ENCODE measurements at regions not wholly inside any gene's neighbourhood (a gene's known extent, or its start where the extent isn't known, plus 50 kb on each side); places are given as distances from the start of the nearest gene placed in this dataset.

DNA sequence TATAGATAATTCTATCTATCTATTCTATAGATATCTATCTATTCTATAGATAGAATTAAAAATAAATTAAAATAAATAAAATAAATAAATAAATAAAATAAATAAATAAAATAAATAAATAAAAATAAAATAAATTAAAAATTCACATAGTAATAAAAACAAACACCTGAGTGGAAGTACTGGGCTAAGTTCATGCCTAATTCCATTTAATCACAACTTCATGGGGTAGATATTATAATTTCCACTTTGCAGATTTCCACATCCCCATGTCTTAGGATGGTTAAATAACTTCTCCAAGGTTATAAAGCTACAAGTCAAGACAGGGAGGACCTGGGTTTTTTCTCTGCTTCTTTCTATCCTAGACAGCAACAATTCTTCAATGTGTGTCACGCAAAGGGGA, 261.4 kb upstream of the MEX3C start:
- no peak overlapping the region for H3K4me3 Mint-ChIP-seq
- no peaks in the 10 kb centered on the region for H3K9me3 Mint-ChIP-seq
- ChIA-PET POLR2A (no interaction called here), CTCF (no interaction called here)
- H3K4me1 Mint-ChIP-seq = no peaks in the 10 kb centered on the region
- peaks cover 5% of the 10 kb centered on the region for H3K27me3 Mint-ChIP-seq
- H3K27ac Mint-ChIP-seq = no peak overlapping the region
- no peaks in the 10 kb centered on the region for H3K36me3 Mint-ChIP-seq (ENCODE audit: low read depth)
- DNase-seq = no peak

DNA sequence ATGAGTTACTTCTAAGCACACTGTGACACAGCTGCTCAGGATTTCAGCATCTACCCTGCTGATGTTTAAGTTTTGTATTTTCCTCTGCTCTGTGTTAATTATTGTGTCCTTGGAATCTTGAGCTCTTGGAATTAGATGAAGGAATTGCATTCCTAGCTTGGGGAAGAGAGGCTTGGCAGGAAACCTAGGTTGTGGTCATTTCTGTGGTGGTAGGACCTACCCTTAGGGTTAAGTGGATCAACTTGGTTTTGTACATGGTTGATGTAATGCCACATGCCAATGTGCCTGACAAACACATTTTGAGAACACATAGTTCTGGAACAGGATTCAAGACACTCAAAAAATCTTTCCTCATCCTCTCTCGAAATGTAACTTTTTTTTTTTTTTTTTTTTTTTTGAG, 264.5 kb upstream of the MEX3C start:
- Mint-ChIP-seq H3K27ac (no peak overlapping the region), H3K4me1 (no peaks in the 10 kb centered on the region), H3K36me3 (ENCODE audit: low read depth) (no peaks in the 10 kb centered on the region), H3K27me3 (peaks cover 5% of the 10 kb centered on the region), H3K9me3 (no peaks in the 10 kb centered on the region), H3K4me3 (no peak overlapping the region)
- ChIA-PET CTCF (interaction anchor here (1.2 kb wide), 1 partner anchor 24 kb away, joined by 3 read pairs; no protein-coding TSS in a partner anchor), POLR2A (no interaction called here)
- no peak for DNase-seq

DNA sequence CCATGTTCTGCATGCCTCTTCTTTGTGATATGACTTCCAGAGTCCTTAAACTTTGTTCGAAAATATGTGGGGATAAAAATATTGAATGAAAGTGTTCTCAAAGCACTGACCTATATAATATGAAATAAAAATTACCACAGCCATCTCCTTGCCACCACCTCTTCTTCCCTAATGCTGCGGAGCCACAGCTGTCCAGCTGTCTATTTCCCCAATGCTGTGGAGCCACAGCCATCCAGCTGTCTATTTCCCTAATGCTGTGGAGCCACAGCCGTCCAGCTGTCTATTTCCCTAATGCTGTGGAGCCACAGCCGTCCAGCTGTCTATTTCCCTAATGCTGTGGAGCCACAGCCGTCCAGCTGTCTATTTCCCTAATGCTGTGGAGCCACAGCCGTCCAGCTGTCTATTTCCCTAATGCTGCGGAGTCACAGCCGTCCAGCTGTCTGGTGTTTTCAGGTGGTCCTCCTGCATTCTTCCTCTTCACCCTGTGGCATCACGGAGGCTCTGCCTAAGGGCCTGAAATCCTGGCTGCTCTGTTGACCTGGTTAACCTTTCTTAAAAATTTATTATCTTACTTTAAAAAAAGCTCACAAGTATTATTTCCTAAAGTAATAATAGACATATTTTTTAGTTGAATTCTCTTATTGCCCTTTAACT, 266.1 kb upstream of the MEX3C start:
- no peaks in the 10 kb centered on the region for H3K9me3 Mint-ChIP-seq
- no peak overlapping the region for H3K4me3 Mint-ChIP-seq
- H3K36me3 Mint-ChIP-seq (ENCODE audit: low read depth) = no peaks in the 10 kb centered on the region
- H3K27ac Mint-ChIP-seq = no peak overlapping the region
- no peaks in the 10 kb centered on the region for H3K4me1 Mint-ChIP-seq
- POLR2A ChIA-PET = interaction anchor here (0.6 kb wide), 1 partner anchor 305 kb away, joined by 7 read pairs; no protein-coding TSS in a partner anchor
- H3K27me3 Mint-ChIP-seq = peaks cover 5% of the 10 kb centered on the region
- no peak for DNase-seq
- CTCF ChIA-PET = no interaction called here

DNA sequence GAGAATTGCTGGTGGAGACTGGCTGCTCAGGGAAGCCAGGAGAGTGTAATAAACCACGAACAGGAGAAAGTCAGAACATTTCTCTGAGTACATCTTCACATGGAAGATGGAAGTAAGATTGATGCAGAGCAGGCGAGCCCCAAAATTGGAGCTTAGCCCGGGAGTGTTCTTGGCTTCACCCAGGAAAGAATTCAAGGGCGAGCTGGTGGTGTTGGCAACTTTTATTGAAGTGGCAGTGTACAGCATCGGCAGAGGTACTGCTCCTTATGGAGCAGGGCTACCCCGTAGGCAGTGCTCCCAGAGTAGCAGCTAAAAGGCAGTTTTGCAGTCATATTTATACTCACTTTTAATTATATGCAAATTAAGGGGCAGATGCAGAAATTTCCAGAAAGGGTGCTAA, 281.4 kb upstream of the MEX3C start:
- no peaks in the 10 kb centered on the region for H3K4me1 Mint-ChIP-seq
- POLR2A ChIA-PET = no interaction called here
- no peak for DNase-seq
- H3K9me3 Mint-ChIP-seq = no peaks in the 10 kb centered on the region
- H3K36me3 Mint-ChIP-seq (ENCODE audit: low read depth) = no peaks in the 10 kb centered on the region
- H3K27ac Mint-ChIP-seq = no peak overlapping the region
- peaks cover 3% of the 10 kb centered on the region for H3K27me3 Mint-ChIP-seq
- no peak overlapping the region for H3K4me3 Mint-ChIP-seq
- CTCF ChIA-PET = no interaction called here

DNA sequence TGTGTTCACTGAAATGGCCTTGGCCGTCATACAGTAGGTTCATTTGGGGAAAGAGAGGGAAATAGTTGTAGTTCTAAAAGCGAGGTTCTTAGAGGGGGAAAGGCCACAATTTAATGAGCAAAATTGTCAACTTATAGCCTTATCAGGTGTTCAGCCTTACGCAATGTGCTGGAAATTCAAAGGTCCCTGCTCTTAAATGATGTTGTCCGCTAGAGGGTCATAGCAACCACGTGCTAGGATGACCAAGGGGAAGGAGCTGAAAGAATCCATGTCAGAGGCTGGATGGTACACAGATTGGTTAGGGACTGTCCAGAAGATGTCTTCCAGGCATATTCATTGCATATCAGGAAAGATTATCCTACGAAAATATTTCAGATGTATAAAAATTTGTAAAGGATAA, 282.3 kb upstream of the MEX3C start:
- CTCF ChIA-PET = no interaction called here
- Mint-ChIP-seq H3K36me3 (ENCODE audit: low read depth) (no peaks in the 10 kb centered on the region), H3K9me3 (no peaks in the 10 kb centered on the region), H3K27ac (no peak overlapping the region), H3K4me1 (no peaks in the 10 kb centered on the region), H3K4me3 (no peak overlapping the region), H3K27me3 (peaks cover 3% of the 10 kb centered on the region)
- POLR2A ChIA-PET = no interaction called here
- no peak for DNase-seq

DNA sequence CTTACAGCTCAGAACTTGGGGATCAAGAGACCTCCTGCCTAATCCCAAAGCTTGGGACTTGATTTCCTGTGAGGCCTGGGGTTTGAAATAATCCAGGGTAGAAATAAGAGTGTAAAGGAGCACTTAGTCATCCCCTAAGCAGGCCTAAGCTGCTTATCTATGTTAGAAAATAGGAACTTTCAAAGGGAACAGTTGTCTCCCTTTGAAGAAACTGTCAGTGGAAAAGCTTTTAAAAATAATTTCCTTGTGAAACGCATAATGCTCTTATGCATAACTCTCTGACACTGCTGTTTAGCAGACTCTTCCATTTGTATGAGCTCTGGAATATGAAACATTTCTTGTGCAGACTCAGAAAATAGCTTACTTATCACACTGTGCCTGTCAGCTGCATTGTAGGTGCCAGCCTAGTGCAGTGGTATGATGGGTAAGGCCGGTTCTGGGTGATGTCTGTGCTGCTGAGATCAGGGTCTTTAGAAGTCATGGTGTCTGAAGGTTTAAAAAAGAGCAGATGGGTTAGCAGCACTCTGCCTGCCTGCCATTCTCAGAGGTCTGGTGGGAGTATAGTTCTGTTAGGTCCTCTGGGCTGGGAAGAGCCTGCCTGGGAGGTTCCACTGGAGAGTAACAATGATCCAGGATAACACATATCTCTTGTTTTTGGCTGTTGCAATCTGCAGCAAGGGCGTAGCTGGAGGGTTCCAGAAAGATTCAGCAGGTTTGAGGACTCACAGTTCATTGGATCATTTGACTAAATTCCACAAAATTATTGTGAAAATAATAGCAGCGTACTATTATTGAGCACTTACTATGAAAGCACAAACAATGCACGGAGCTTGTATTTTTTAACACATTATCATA, 283.2 kb upstream of the MEX3C start:
- DNase-seq = no peak
- Mint-ChIP-seq H3K4me3 (no peak overlapping the region), H3K27me3 (peaks cover 3% of the 10 kb centered on the region), H3K27ac (no peak overlapping the region), H3K36me3 (ENCODE audit: low read depth) (no peaks in the 10 kb centered on the region), H3K4me1 (no peaks in the 10 kb centered on the region), H3K9me3 (no peaks in the 10 kb centered on the region)
- ChIA-PET CTCF (interaction anchor here (0.7 kb wide), 1 partner anchor 37 kb away, joined by 3 read pairs; no protein-coding TSS in a partner anchor), POLR2A (no interaction called here)

DNA sequence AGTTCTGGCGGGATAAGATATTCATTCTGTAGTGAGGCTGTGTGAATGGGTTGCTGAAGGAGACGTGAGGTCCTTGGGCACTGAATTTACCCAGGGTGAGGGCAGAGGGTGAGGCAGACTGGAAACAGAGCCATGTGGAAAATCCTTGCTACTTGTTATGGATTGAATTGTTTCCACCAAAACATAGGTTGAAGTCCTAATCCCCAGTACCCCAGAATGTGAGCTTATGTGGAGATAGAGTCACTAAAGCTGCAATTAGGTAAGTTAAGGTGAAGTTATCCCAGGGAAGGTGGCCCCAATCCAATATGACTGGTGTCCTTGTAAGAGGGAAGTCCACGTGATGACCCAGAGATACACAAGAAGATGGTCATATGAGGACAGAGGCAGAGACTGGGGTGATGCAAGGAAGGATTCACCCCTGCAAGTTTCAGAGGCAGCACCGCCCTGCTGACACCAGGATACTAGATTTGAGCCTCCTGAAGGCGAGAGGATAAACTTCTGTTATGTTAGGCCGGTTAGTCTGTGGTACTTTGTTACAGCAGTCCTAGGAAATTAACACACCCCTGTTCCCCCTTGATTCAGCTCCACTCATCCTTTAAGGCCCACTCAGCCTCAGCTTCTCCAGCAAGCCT, 289.4 kb upstream of the MEX3C start:
- Mint-ChIP-seq H3K9me3 (no peaks in the 10 kb centered on the region), H3K27me3 (no peaks in the 10 kb centered on the region), H3K4me1 (no peaks in the 10 kb centered on the region), H3K4me3 (no peak overlapping the region), H3K36me3 (ENCODE audit: low read depth) (no peaks in the 10 kb centered on the region), H3K27ac (no peak overlapping the region)
- no peak for DNase-seq
- ChIA-PET POLR2A (no interaction called here), CTCF (interaction anchor here (1.1 kb wide), 1 partner anchor 24 kb away, joined by 3 read pairs; no protein-coding TSS in a partner anchor)

DNA sequence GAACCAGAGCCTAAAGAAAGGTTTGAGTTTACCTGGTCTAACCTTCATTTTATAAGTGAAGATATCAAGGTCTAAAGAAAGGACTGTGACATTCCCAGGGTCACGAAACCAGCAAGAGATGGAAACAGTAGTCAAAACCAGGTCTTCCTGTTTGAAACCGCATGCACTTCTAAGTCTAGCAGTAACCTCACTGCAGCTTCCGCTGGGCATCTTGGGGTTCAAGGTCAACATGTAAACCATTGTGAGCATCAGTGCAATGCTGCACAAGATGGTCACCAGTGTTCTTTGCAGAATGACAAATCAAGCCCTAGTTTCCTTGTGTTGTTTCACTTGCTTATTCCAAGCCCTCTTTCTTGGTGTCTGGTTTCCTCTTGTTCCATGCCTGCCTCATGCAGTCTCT, 292.9 kb upstream of the MEX3C start:
- Mint-ChIP-seq H3K36me3 (ENCODE audit: low read depth) (no peaks in the 10 kb centered on the region), H3K27ac (no peak overlapping the region), H3K9me3 (no peaks in the 10 kb centered on the region), H3K4me1 (no peaks in the 10 kb centered on the region), H3K4me3 (no peak overlapping the region), H3K27me3 (no peaks in the 10 kb centered on the region)
- no peak for DNase-seq
- ChIA-PET CTCF (no interaction called here), POLR2A (no interaction called here)

DNA sequence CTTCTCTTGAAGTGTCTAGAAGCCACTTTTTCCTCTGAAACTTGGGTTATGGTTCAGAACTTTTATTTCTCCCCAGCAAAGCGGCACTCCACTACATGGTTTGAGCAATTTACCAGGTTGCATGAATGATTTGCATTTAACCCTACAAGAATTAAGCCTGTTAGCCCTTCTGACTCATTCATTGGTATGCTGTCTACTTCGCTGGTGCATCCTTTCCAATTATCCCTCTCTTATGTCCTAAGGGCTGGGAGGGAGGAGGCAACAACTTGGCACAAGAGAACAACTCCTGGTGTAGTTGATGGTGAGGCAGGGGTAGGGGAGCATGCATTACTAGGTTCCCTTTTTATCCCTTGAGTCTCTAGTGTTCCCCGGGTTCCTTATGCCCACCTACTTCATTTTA, 293.4 kb upstream of the MEX3C start:
- H3K9me3 Mint-ChIP-seq = no peaks in the 10 kb centered on the region
- no peaks in the 10 kb centered on the region for H3K36me3 Mint-ChIP-seq (ENCODE audit: low read depth)
- ChIA-PET CTCF (no interaction called here), POLR2A (no interaction called here)
- DNase-seq = no peak
- no peaks in the 10 kb centered on the region for H3K4me1 Mint-ChIP-seq
- no peaks in the 10 kb centered on the region for H3K27me3 Mint-ChIP-seq
- no peak overlapping the region for H3K4me3 Mint-ChIP-seq
- no peak overlapping the region for H3K27ac Mint-ChIP-seq

DNA sequence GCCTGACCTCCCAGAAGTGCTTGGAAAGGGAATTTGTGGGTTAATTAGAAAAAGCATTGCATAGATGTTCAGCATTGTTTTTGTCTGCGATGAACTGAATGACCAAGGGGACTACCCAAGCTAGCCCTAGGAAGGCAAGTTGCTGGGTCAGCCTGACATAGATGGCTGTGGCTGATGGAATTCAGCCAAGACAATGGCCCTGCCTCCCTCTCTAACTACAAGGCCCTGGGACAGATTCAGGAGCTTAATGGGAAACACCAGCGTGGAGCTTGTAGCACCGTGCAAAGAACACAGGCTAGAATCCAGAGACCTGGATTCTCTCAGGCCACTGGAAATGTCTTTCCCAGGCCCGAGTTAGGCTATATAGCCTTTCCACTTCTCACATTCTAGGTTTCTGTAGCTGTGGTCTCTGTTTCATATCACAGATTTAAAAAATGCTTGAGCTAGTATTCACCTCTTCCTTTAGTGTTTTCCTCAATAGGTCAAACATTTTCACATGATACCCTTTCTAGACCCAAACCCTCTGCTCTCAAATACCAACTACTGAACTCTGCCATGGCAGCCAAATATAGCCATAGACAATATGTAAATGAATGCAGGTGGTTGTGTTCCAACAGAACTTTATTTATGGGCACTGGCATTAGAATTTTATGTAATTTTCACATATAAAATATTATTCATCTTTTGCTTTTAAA, 294.3 kb upstream of the MEX3C start:
- no peak overlapping the region for H3K27ac Mint-ChIP-seq
- H3K4me3 Mint-ChIP-seq = no peak overlapping the region
- CTCF ChIA-PET = no interaction called here
- no peaks in the 10 kb centered on the region for H3K9me3 Mint-ChIP-seq
- no peak for DNase-seq
- no peaks in the 10 kb centered on the region for H3K27me3 Mint-ChIP-seq
- POLR2A ChIA-PET = no interaction called here
- no peaks in the 10 kb centered on the region for H3K4me1 Mint-ChIP-seq
- no peaks in the 10 kb centered on the region for H3K36me3 Mint-ChIP-seq (ENCODE audit: low read depth)

DNA sequence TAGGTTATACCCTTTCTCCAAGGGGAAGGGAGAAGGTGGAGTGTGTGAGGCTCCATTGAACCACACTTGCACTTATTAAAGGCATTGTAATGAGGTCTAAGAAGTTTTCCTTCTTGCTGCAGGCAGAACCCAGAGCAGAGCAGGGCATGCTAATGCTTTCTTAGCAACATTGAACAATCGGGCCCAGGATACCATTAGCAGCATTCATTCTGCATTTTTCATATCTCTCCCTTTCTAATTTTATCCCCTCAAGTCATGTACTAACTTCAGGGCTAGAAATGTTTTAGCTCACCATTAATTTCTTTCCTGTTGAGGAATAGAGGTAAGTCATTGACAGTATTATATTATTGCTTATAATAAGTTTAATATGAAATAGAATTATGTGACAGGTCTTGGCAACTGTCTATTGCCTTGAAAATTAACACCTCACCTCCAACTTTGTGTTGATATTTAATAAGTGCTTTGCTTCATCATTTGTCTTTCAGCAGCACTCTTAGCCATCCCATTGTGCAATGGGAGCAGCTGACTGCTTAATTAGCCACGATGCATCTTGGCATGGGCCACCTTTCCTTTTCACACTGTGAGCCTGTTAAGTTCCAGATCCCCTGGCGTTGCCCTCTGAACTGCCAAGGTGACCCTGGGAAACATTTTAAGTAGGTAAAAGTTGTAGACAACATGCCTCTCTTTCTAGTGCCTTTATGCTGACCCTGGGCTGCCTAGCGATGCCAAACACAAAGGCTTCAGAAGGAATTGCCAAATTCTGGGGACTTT, 300.8 kb upstream of the MEX3C start:
- no peak for DNase-seq
- Mint-ChIP-seq H3K27me3 (no peaks in the 10 kb centered on the region), H3K36me3 (ENCODE audit: low read depth) (no peaks in the 10 kb centered on the region), H3K9me3 (no peaks in the 10 kb centered on the region), H3K4me3 (no peak overlapping the region), H3K4me1 (no peaks in the 10 kb centered on the region), H3K27ac (no peak overlapping the region)
- CTCF ChIA-PET = no interaction called here
- POLR2A ChIA-PET = no interaction called here

DNA sequence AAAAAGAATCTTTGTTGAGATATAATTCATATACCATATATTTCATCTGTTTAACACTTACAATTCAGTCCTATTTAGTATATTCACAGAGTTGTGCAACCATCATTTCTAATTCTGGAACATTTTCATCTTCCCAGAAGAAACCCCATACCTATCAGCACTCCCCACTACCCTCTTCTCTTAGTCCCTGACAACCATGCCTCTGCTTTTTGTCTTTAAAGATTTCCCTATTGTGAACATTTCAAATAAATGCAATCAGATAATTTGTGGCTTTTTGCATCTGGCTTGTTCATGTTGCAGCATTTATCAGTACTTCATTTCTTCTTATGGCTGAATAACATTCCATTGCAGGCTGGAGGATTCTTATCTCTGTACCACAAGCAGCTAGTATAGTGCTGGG, 305.9 kb upstream of the MEX3C start:
- ChIA-PET POLR2A (no interaction called here), CTCF (no interaction called here)
- no peak overlapping the region for H3K4me3 Mint-ChIP-seq
- H3K9me3 Mint-ChIP-seq = no peaks in the 10 kb centered on the region
- H3K4me1 Mint-ChIP-seq = no peaks in the 10 kb centered on the region
- H3K27me3 Mint-ChIP-seq = no peaks in the 10 kb centered on the region
- no peak overlapping the region for H3K27ac Mint-ChIP-seq
- DNase-seq = no peak
- no peaks in the 10 kb centered on the region for H3K36me3 Mint-ChIP-seq (ENCODE audit: low read depth)

Measured in activated CD4-positive, alpha-beta T cell treated with anti-CD3 and anti-CD28 coated beads, Interleukin-2, amount 10 ng/mL, durations not matched to agents 7 days and 5 days (primary cell).